HG03045 (cell line): ENCODE measurements at regions not wholly inside any gene's neighbourhood (a gene's known extent, or its start where the extent isn't known, plus 50 kb on each side); places are given as distances from the start of the nearest gene placed in this dataset.

Experiments
- ATAC-seq: cut with Tn5 transposase; IDR thresholded peaks from one replicate; pipeline ENCODE4 v1.9.1; 2021; ENCODE audit warnings: mild to moderate bottlenecking, moderate library complexity; ENCODE audit not compliant: unreplicated experiment

DNA sequence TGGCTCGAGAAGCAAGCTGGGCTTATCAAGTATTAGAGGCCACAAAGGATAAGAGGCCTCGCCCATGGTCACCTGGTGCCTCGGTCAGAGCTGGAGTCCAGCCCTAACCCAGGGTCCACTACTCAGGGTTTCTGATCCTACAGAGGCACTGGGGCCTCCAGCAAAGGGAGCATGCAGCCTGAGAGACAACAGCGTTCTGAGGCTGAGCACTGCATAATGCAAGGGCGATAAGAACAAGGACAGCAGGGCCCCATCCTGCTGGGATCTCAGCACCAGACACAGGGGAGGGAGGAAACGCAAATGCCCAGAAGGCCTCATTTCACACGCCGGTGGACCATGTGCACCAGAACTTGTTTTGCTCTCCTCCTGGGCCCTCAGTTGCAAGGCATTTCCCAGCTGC, 63.0 kb downstream of the C5orf15 start:
- no peak for ATAC-seq

DNA sequence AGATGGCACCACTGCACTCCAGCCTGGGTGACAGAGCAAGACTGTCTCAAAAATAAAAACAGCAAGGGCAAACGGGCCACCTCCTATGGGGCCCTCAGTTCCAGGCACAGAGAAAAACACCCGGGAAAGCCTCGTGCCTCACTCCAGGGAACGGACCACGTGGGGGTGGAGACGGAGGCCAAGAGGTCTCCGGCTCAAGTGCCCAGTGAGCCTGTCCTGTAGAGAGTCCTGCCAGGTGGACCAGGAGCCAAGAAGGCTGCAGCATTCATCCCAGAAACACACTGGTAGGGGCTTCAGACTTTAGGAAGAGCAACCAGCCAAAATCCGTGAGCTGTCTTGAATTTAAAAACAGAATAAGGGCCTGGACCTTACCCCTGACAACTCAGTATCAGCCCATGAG, 63.8 kb downstream of the C5orf15 start:
- no peak for ATAC-seq

DNA sequence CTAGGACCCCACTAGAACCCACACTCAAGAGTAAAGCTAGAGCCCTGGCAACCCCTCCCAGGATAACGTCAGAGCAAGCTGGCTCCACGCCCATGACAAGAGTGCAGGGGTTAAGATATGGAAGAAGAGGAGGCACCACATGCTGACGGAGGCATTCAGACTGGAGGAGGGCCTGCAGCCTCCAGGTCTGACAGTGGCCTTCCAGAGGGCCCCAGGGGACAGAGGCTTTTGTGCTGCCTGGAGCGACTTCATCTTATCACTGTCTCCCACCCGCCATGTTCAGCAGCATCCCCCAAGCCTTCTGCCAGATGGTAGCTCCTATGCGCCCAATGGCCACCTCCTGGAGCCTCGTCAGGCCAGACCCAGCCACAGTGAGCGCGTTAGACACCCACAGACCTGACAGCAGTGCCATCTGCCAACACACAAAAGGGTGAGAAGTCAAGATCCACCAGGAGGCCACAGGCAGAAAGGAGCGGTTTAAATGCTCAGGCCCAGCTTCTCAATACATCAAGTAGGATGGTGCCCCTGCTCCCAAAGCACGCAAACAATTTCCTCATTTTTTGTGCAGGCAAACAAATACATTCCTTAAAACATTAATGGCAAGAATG, 65.8 kb downstream of the C5orf15 start:
- no peak for ATAC-seq

DNA sequence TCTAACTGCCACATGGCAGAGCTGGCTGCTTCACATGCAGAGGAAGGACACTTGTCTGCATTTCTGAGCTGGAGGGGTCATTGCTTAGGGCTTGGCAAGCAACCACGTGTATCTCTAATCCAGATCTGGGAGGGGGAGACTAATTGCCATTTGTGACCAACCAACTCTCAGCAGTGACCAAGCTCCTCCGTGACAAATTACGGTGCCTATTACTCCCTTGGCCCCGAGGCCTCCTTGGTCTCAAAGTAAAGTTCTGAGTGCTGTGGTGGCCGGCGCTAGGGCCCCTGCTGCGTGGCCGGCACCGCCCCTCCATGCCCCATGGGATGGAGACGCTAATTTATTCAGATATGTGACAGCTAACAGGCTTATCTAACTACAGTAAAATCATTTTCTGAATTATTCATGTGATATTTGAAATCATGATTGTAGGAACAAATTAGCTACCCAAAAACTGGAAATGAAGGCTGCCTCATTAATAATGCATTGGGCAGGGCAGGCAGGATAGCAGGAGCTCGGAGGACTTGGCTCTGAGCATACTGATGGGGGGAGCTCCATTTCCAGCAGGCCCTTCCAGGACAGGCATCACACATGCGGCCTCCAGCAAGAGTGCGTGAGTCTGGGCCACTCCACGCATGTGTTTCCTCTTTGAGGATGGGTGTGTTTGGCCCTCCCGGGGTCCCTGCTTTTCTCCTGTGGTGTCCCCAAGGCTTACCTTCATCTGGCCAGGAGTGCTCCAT, 67.7 kb downstream of the C5orf15 start:
- ATAC-seq = no peak

DNA sequence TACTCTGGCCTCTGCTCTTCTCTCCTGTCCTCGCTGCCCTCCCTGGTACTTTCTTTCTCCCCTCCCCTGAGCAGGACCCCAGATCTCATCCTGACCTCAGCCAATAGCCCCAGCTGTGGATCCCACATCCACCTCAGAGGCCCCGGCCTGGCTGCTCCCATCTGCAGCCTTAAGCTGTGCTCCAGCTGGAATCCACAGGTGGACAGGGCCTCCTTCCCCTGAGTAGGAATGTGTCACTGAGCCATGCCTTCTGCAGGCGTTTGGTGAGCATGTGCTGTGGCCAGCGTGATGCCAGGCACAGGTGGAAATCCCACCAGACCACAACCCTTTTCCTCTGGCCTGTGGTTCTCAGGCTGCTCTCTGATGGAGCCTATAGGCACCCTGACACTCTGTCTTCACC, 68.9 kb downstream of the C5orf15 start:
- no peak for ATAC-seq

DNA sequence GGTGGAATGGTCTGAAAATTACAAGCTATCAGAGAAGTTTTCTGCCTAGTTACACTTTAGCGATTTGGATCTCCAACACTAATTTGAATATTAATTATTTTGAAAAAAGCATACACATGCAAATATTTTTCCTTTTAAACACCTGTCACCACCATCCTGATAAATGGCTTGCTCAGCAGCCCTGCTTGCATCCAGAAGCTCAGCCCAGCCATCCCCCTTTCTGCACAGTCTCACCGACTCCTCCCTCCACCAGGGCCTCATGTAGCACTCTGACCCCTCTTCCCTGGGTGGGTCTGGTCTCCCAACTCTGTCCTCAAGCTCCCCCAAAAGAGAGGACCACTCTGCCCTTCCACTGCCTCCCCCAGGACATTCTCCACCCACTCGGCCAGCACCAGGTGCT, 70.0 kb downstream of the C5orf15 start:
- no peak for ATAC-seq

DNA sequence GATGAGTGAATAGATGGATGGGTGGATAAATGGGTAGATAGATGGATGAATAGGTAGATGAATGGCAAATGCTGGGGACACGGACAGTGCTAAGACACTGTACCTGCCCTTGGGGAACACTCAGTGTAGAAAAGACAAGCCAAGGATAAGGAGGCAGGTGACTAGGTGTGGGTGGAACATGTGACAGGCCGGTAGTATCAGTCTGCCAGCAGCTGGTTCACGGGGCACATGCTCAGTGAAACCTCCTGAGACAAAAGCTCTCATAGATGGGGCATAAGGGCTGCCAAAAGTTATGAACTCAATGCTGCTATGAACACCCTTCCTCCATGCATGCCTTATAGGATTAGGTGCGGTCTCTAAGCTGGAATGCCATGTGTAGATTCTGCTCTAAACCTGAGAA, 71.0 kb downstream of the C5orf15 start:
- no peak for ATAC-seq

DNA sequence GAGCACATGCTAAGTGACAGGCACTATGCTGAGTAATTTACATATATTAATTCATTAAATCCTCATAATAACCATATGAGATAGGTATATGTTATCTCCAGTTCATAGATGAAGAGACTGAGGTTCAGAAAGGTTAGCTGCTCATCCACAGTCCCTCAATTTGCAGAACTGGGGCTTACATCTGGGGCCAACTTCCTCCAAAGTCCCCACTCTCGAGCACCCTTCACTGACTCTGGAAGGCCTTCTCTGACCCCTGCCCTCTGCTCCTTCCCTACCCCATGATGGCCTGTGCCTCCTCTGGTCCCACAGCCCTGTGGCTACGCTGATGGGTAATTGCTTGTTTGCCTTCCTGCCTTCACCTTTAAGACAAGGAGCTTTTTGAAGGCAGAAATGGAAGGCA, 71.6 kb downstream of the C5orf15 start:
- ATAC-seq = no peak

DNA sequence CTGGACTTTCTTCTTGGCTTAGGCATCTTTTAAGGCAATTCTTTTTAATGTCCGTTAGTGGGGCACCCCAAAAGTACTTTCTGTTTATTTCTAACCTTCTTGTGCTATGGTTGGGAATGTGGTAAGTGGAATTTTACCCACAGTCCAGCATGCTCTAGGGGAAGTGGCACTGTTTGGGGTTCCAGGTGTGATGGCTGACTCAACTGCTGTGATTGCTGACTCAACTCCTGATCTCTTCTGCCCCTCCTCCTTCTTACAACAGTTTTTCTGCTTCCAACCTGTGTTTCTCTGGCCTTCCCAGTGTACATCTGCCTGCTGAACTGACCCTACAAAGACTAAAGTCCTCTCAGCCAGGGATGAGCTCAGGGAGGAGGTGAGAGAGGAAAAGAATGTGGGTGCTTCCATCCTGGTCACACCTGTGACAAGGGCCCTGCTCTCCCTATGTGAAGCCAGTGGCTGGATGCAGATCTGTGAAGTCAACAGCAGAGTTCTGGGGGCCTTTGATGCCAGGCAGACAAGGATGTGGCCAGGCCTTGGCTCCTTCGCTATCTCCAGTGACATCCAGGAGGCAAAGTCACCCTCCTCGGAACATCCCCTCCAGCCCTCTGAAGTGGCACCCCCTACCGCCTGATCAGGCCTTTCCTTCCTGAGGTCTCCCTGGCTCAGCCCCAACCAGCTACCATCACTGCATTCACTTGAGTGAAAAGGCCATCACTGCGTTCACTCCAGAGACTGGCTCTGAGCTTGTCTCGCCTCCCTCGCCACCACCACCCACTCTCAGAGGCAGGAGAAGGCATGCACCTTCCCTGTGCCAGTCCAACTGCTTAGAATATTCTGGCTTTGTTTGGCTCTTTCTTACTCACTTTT, 72.2 kb downstream of the C5orf15 start:
- ATAC-seq = no peak

DNA sequence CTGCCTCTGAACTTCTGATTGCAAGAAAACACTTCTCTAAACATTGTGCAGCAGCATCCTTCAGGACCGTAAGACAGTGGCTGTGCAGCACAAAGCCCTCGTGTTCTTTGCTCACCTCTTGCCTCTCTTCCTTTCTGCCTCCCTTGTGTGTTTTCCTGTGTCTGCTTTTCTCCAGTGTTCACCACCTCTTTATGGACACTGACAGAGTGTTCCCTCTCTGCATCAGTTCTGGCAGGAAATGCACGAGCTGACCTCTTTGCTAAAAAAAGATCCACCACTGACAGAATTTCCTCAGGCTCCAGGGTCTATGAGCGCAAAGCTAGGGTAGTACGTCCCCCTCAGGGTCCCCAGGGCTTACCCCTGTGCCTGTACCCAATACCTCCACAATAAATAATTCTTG, 74.3 kb downstream of the C5orf15 start:
- ATAC-seq = no peak

DNA sequence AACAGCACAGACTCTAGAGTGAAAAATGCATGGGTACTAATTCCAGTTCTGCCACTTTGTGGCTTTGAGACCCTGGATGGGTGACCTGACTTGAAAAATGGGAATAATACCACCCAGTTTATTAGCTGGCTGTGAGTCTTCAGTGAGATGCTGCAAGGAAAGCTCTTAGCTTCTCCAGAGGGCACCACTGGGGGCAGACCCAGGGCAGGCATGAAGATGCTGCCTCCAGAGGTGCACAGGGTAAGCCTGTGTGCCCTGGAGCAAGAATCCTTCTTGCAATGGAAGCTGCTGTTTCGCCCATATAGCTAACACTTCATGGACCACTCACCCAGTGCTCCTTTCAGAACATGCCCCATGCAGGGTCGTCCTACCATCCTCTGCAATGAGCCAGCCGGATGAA, 75.7 kb downstream of the C5orf15 start:
- no peak for ATAC-seq

DNA sequence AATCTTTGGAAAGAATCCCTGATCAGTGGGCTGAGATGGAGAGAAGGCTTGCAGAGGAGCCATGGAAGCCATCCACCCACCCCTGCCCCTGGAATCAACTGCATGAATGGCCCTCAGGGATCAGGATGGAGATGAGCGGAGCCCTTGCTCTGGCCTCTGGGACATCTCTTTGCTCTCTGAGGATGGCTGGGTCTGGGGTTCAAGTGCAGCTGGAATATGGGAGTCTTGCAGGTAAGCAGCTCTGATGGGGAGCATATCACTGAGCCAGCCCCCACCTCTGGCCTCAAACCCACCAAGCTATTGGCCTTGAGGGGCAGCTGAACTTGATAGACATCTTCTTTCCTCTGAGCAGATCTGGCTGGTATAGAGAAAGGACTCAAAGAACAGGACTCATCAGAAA, 76.1 kb downstream of the C5orf15 start:
- ATAC-seq = no peak

DNA sequence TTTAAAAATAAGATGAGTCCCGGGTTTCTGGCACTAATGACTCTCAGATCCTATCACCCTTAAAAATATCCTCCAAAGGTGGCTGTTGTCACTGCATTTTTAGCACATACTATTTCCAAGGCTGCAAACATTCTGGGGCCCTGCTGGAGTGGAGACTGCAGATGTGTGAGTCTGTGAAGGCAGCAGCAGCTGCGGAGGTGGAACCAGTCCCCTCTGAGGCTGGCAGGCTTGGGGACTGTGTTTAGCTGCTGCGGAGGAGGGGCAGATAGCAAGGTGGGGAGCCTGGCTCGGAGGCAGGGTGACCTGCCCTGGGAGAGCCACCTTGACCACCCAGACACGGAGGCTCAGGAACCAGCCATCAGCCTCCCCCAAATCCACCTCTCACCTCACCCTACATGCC, 77.0 kb downstream of the C5orf15 start:
- no peak for ATAC-seq

DNA sequence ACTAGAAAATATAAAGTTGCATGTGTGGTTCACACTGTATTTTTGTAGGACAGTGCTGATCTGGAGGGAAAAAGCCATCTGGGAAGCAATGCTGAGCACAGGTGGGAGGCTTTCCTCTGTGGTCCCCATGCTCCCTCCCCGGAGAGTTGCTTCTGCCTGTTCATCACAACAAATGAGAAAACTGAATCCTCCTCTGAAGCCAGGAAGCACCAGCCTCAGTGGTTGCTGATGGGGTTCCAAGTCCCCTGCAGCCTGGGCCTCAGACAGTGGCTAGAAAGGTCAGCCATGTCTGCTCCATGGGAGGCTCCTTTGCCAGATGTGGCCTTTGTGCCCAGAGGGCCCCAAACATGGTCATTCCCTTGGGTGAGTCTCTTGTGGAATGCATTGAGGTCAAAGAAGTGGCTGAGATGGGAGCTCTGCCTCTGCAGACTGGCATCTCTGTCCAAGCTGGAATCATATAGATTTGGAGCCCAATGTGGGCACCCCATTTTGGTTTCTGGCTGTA, 77.6 kb downstream of the C5orf15 start:
- no peak for ATAC-seq

DNA sequence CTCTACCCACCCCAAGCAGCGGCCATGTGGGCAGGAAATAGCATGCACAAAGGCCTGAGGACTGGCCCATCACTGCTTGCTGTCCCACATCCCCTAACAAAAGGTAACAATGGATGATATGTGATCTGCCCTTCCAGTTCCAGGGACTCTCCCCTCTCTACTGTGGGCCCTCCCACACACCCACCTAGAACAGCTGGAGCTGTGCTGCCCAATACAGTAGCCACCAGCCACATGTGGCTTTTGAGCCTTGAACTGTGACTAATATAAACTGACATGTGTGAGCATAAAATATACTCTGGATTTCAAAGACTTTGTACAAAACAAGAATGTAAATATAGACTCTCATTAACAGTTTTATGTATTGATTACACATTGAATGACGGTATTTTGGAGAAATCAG, 78.1 kb downstream of the C5orf15 start:
- ATAC-seq = no peak

DNA sequence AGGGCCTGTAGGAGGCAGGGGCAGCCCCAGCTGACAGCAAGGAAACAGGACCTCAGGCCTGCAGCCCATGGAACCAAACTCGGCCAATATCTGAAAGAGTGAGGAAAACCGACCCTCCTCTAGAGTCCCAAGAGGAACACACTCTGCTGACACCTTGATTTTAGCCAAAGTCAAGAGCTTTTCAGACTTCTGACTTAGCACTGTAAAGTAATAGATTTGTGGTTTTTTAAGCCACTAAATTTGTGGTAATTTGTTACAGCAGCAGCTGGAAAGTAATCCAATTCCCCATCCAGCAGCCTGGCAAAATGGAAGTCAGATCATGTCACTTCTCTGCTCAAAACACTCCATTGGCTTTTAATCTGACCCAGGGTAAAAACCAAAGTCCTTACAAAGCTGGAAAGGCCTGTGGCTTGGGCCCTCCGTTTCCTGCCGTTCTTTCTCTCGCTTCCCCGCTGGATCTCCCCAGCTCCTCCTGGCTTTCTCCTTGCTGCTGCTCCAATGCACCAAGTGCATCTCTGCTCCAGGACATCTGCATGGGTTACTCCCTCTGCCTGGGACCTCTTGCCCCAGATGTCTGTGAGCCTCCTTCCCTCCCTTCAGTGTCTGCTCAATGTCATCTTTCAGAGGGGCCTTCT, 79.0 kb downstream of the C5orf15 start:
- ATAC-seq = no peak

DNA sequence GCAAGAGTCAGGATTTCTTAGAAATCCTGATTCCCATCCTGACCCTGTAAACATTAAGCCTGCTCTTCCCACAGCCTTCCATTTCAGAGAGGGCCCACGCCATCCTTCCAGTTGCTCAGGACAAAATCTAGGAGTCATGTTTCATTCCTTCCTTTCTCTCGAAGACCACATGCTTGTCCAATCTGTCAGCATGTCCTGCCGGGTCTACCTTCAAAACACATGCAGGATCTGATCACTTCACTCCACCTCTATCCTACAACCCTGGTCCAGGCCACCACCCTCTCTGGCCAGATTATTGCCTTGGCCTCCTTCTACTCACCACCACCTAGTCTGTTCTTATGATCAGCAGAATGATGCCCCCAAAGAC, 79.8 kb downstream of the C5orf15 start:
- ATAC-seq = no peak

DNA sequence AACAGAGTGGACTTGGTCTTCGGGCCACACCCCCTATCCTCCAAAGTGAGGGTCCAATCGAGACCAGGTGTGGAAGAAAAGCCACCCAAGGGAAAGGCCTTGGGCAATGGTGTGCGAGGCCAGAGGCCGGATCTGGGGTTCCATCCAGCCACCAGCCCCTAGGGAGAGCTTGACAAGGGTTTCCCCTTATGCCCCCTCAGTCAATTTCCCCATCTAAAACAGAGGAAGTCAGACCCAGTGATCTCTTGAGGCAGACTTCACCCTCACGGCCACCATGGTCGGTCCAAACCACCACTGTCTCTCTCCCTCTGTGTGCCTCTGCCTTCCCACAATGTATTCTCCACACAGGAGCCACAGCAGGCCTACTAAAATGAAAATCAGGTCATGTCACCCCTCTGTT, 82.9 kb downstream of the C5orf15 start:
- no peak for ATAC-seq

DNA sequence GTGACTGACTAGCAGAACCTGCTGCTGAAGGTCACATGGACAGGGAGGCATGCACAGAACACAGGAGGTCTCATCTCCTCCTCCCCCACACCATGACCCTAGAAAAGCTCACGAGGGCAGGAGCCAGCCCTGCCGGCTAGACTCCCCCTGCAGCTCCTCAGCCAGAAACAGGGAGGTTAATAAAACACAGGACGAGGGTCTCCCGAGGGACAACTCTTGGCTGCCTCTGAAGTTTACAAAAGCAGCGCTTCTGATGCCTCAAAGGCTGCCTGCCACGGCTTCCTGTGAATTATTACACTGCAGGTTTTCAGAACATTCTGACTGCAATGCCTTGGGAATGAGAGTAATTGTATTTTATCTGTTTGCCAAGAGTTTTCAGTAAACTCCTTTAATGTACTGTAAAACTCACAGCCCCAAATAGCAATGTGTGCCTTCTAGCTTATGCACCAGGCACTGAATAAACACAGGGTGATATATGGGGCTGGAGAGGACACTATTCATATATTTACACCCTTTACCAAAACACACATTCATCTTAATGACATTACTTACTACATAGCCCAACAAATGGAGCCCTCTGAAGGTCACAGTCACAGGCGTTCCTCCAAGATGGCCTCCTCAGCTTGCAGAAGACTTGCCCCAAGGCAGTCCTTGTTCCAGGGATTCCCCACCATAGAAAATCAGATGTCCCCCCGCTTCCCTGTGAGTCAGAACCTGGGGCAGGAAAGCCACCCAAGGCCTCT, 83.7 kb downstream of the C5orf15 start:
- ATAC-seq = no peak

DNA sequence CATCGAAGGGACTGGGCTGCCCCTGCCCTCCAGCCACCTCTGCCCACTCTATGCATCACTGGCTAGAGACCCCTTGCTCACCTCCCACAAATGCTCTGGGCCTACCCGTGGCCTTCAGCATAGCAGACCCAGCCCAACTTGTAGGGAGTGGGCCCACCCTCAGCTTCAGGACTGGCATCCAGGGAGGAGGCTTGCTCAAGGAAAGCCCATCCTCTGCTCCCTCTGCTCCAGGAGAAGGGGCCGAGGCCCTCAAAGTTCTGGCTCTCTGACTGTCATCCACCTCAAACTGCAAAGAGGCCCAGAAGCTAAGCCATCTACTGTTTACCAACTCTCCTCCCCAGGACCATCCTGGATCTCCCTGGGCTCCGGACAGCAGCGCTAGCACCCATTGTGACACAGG, 84.5 kb downstream of the C5orf15 start:
- no peak for ATAC-seq

DNA sequence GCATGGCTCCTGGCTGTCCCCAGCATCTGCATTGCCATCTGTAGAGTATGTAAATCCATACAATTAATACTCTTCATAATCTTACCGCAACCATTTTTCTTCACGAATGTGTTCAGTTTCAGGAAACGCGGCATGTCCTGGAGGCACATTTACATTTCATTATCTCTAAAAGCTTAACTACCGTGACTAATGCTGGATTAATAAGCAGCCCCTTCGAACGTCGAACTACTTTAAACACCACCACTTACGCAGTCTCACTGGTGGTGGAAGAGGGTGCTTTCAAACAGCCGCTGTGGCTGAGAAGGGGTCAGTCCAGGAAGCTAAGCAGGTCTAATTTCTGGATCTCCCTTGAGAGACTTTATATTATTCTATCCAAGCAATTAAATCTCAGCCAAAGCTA, 85.6 kb downstream of the C5orf15 start:
- no peak for ATAC-seq
